PC-3 (cell line): ENCODE measurements at regions not wholly inside any gene's neighbourhood (a gene's known extent, or its start where the extent isn't known, plus 50 kb on each side); places are given as distances from the start of the nearest gene placed in this dataset.

Source experiments
- ATAC-seq: fragments of 200-7000 bp; cut with Tn5 transposase; 2 replicates; pipeline ENCODE4 v1.9.1; 2020; ENCODE audit warnings: mild to moderate bottlenecking, moderate library complexity
- BruUV-seq: library from RNA; stranded (reverse); fragments of 400-500 nt; replicated peaks from 2 replicates; lab custom pipeline; 2021; lab: Mats Ljungman, UMichigan
- CTCF ChIA-PET: fragments of 300-600 bp; sonication (Branson Sonifier 250); formaldehyde crosslinking; loops from one replicate; lab custom pipeline; 2022; ENCODE audit warnings: antibody characterized with exemption; lab: Charles Lee
- POLR2A ChIA-PET: fragments of 300-600 bp; sonication (Branson Sonifier 250); formaldehyde crosslinking; loops from one replicate; lab custom pipeline; 2022; ENCODE audit warnings: antibody characterized with exemption; ENCODE audit not compliant: unreplicated experiment; lab: Charles Lee
- DNase-seq: peaks from one replicate; pipeline ENCODE4 v3.0.0-alpha.2; 2015
- H2AFZ ChIP-seq: fragments of 300-600 bp; sonication (generic); 2 replicates; pipeline ENCODE4 v1.6.0; 2016; ENCODE audit warnings: antibody characterized with exemption, low read length
- H3F3A ChIP-seq: fragments of 300-600 bp; sonication (generic); one replicate; pipeline ENCODE4 v1.6.0; 2017; ENCODE audit warnings: antibody characterized with exemption, low read length, control low read depth, mild to moderate bottlenecking; ENCODE audit not compliant: unreplicated experiment
- H3K27ac ChIP-seq: fragments of 300-600 bp; sonication (generic); 2 replicates; pipeline ENCODE4 v1.5.1; 2016; ENCODE audit warnings: mild to moderate bottlenecking, low read length
- H3K27me3 ChIP-seq: fragments of 300-600 bp; sonication (generic); 2 replicates; pipeline ENCODE4 v1.6.1; 2016; ENCODE audit warnings: low read length, mixed read lengths
- H3K36me3 ChIP-seq: fragments of 300-600 bp; sonication (generic); 2 replicates; pipeline ENCODE4 v1.6.1; 2016; ENCODE audit warnings: low read depth, mixed run types, low read length, mixed read lengths
- H3K4me1 ChIP-seq: fragments of 300-600 bp; sonication (generic); 2 replicates; pipeline ENCODE4 v1.5.1; 2016; ENCODE audit warnings: low read length; ENCODE audit not compliant: insufficient read depth
- H3K4me2 ChIP-seq: fragments of 300-600 bp; sonication (generic); 2 replicates; pipeline ENCODE4 v1.6.0; 2016; ENCODE audit warnings: low read length
- H3K4me3 ChIP-seq: fragments of 300-600 bp; sonication (generic); 2 replicates; pipeline ENCODE4 v1.5.1; 2016; ENCODE audit warnings: mild to moderate bottlenecking, low read length, mixed read lengths
- H3K79me2 ChIP-seq: fragments of 300-600 bp; sonication (generic); 2 replicates; pipeline ENCODE4 v1.6.1; 2017; ENCODE audit warnings: low read length, mixed read lengths
- H3K9ac ChIP-seq: fragments of 300-600 bp; sonication (generic); 2 replicates; pipeline ENCODE4 v1.6.0; 2016; ENCODE audit warnings: mild to moderate bottlenecking, low read length
- H3K9me2 ChIP-seq: fragments of 300-600 bp; sonication (generic); replicated peaks from 2 replicates; pipeline ENCODE4 v1.6.1; 2016; ENCODE audit warnings: mixed run types, low read length, mixed read lengths
- H3K9me3 ChIP-seq: fragments of 300-600 bp; sonication (generic); 2 replicates; pipeline ENCODE4 v1.6.1; 2016; ENCODE audit warnings: low read length, mixed read lengths
- H4K20me1 ChIP-seq: fragments of 300-600 bp; sonication (generic); 2 replicates; pipeline ENCODE4 v1.6.1; 2016; ENCODE audit warnings: low read length, mixed read lengths
- EZH2 ChIP-seq: fragments of 300-600 bp; sonication (generic); IDR thresholded peaks from one replicate; pipeline ENCODE4 v1.6.1; 2017; ENCODE audit warnings: antibody characterized with exemption, mild to moderate bottlenecking, low read length; ENCODE audit not compliant: unreplicated experiment
- EZH2phosphoT487 ChIP-seq: fragments of 300-600 bp; sonication (generic); IDR thresholded peaks from 2 replicates; pipeline ENCODE4 v1.6.1; 2018; ENCODE audit warnings: mild to moderate bottlenecking, antibody characterized with exemption, low read length, borderline replicate concordance
- intact Hi-C: fragments of 100-400 bp; cut with micrococcal nuclease; formaldehyde crosslinking; loops from 2 replicates; pipeline ENCODE4 v1.9.0; 2023
- TF ChIP-seq, protein P1 (sequence below): fragments of 300-600 bp; sonication (generic); conservative IDR thresholded peaks from 2 replicates; pipeline ENCODE4 v1.5.1; 2017; ENCODE audit warnings: antibody characterized with exemption, low read depth, mild to moderate bottlenecking, low read length

DNA sequence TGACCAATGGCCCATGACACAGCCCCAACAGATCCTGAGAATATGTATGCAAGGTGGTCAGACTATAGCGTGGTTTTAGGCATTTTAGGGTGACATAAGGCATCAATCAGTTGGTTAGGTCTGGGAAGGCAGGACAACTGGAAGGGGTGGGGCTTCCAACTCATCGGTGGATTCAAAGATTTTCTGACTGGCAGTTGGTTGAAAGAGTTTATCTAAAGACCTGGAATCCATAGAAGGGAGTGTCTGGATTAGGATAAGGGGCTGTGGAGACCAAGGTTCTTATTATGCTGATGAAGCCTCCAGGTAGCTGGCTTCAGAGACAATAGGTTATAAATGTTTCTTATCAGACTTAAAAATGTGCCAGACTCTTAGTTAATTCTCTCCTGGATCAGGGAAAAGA lies 60.3 kb upstream of the CFAP46 start:
- CTCF ChIA-PET: no interaction called here

DNA sequence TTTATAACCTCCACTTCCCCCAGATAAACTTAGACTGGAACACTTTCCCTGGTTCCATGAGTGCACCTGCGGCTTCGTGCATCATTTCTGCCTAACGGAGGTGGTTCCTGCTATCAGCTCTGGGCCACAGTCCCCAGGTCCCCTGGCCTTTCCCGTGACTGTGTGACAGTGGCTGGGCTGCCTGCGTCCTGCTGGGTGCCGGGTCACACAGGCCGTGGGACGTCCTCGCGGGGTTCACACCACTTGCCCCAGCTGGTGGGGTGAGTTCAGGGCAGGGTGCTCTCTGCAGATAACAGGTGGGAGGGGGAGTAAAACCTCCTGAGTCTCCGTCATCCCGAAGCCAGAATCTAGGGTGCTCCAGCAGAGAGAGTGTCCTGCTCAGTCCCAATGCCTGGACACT lies 58.7 kb upstream of the CFAP46 start:
- no peaks in the 10 kb centered on the region for H3F3A ChIP-seq
- POLR2A ChIA-PET: no interaction called here
- no peak overlapping the region for H3K9ac ChIP-seq
- H3K9me3 ChIP-seq: no peaks in the 10 kb centered on the region
- no peak for DNase-seq
- no peaks in the 10 kb centered on the region for H3K9me2 ChIP-seq
- peaks cover 33% of the 10 kb centered on the region for H3K27me3 ChIP-seq
- no peaks in the 10 kb centered on the region for H3K4me1 ChIP-seq
- no peaks in the 10 kb centered on the region for H3K36me3 ChIP-seq
- H3K4me3 ChIP-seq: no peak overlapping the region
- CTCF ChIA-PET: no interaction called here
- H3K27ac ChIP-seq: no peak overlapping the region
- intact Hi-C loops: no loop called here
- H3K79me2 ChIP-seq: no peaks in the 10 kb centered on the region
- no peak overlapping the region for H3K4me2 ChIP-seq
- no TSS peak for BruUV-seq
- ATAC-seq: no peak
- H2AFZ ChIP-seq: no peak overlapping the region
- H4K20me1 ChIP-seq: no peaks in the 10 kb centered on the region
- no peak for TF ChIP-seq EZH2phosphoT487
- TF ChIP-seq EZH2: no peak
- TF ChIP-seq, protein P1, sequence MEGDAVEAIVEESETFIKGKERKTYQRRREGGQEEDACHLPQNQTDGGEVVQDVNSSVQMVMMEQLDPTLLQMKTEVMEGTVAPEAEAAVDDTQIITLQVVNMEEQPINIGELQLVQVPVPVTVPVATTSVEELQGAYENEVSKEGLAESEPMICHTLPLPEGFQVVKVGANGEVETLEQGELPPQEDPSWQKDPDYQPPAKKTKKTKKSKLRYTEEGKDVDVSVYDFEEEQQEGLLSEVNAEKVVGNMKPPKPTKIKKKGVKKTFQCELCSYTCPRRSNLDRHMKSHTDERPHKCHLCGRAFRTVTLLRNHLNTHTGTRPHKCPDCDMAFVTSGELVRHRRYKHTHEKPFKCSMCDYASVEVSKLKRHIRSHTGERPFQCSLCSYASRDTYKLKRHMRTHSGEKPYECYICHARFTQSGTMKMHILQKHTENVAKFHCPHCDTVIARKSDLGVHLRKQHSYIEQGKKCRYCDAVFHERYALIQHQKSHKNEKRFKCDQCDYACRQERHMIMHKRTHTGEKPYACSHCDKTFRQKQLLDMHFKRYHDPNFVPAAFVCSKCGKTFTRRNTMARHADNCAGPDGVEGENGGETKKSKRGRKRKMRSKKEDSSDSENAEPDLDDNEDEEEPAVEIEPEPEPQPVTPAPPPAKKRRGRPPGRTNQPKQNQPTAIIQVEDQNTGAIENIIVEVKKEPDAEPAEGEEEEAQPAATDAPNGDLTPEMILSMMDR: no peak

More for the DNA sequence above, 60.3 kb upstream of the CFAP46 start:
- H3K4me2 ChIP-seq: no peak overlapping the region
- H3K27ac ChIP-seq: no peak overlapping the region
- no TSS peak for BruUV-seq
- H4K20me1 ChIP-seq: no peaks in the 10 kb centered on the region
- H2AFZ ChIP-seq: no peak overlapping the region
- ATAC-seq (no peak), DNase-seq (no peak)
- no peaks in the 10 kb centered on the region for H3F3A ChIP-seq
- no peaks in the 10 kb centered on the region for H3K9me3 ChIP-seq
- intact Hi-C loops: no loop called here
- H3K79me2 ChIP-seq: no peaks in the 10 kb centered on the region
- POLR2A ChIA-PET: no interaction called here
- no peaks in the 10 kb centered on the region for H3K36me3 ChIP-seq
- H3K27me3 ChIP-seq: peaks cover 20% of the 10 kb centered on the region
- H3K9me2 ChIP-seq: no peaks in the 10 kb centered on the region
- no peak overlapping the region for H3K9ac ChIP-seq
- TF ChIP-seq EZH2: no peak
- TF ChIP-seq, protein P1: no peak
- no peaks in the 10 kb centered on the region for H3K4me1 ChIP-seq
- no peak overlapping the region for H3K4me3 ChIP-seq

DNA sequence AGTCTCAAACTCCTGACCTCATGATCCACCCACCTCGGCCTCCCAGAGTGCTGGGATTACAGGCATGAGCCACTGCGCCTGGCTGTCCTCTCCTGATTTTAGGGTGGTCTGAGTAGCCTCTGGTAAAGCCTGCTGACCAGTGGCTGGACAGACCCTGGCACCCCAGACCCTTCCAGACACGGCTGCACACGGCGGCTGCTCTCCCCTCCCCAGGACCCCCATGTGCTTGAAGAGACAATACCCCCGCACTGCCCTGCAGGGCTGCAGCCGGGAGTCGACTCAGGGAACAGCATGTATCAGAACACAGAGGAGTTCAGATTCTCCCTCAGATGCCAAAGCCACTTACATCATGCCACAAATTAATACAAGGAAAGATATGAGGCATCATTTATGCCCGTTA lies 58.3 kb upstream of the CFAP46 start:
- BruUV-seq: no TSS peak
- Histone ChIP-seq H3K4me2 (no peak overlapping the region), H3K9me3 (no peaks in the 10 kb centered on the region), H3F3A (no peaks in the 10 kb centered on the region), H3K9me2 (no peaks in the 10 kb centered on the region), H3K4me3 (no peak overlapping the region), H3K36me3 (no peaks in the 10 kb centered on the region), H3K4me1 (no peaks in the 10 kb centered on the region), H4K20me1 (no peaks in the 10 kb centered on the region), H2AFZ (no peak overlapping the region), H3K27me3 (peaks cover 37% of the 10 kb centered on the region), H3K79me2 (no peaks in the 10 kb centered on the region), H3K27ac (no peak overlapping the region), H3K9ac (no peak overlapping the region)
- ATAC-seq: no peak
- intact Hi-C loops: no loop called here
- POLR2A ChIA-PET: no interaction called here
- CTCF ChIA-PET: no interaction called here
- TF ChIP-seq EZH2: no peak
- TF ChIP-seq, protein P1: no peak
- TF ChIP-seq EZH2phosphoT487: no peak
- no peak for DNase-seq
